HEK293 (cell line): ENCODE measurements at regions not wholly inside any gene's neighbourhood (a gene's known extent, or its start where the extent isn't known, plus 50 kb on each side); places are given as distances from the start of the nearest gene placed in this dataset.

ENCODE experiments used
- CTCF ChIA-PET: fragments of 350-600 bp; formaldehyde crosslinking; extraction: SDS; loops from one replicate; lab custom pipeline; 2021; ENCODE audit warnings: antibody characterized with exemption; lab: Yijun Ruan, JAX
- POLR2A ChIA-PET: fragments of 300-600 bp; formaldehyde crosslinking; extraction: SDS; loops from one replicate; lab custom pipeline; 2020; ENCODE audit warnings: antibody characterized with exemption, inconsistent platforms; lab: Yijun Ruan, JAX
- H3K27ac ChIP-seq: fragments of 200-500 bp; sonication (Bioruptor generic); 2 replicates; pipeline ENCODE4 v1.5.1; 2014; ENCODE audit warnings: low read depth, low read length, control low read depth, inconsistent platforms; ENCODE audit errors: extremely low read depth
- H3K36me3 ChIP-seq, 2 experiments: fragments of 200-500 bp in 1 of 2; sonication (Bioruptor generic) in 1 of 2; 1 replicate in 1 of 2; 2 replicates in 1 of 2; pipeline ENCODE4 v1.5.1; 2014 to 2017; ENCODE audit warnings: inconsistent platforms in 2 of 2, low read length in 2 of 2; ENCODE audit not compliant: control insufficient read depth in 2 of 2, insufficient read depth in 1 of 2
- H3K4me1 ChIP-seq: fragments of 200-500 bp; sonication (Bioruptor generic); 2 replicates; pipeline ENCODE4 v1.5.1; 2014; ENCODE audit warnings: mild to moderate bottlenecking, low read length, inconsistent platforms; ENCODE audit not compliant: control insufficient read depth, insufficient read depth
- H3K4me3 ChIP-seq: 2 replicates; pipeline ENCODE4 v1.5.1; 2011; ENCODE audit warnings: low read depth, mild to moderate bottlenecking, control low read depth, low read length, moderate library complexity
- H3K9me3 ChIP-seq: fragments of 200-500 bp; sonication (Bioruptor generic); 2 replicates; pipeline ENCODE4 v1.5.1; 2014; ENCODE audit warnings: low read depth, low read length, inconsistent platforms; ENCODE audit not compliant: control insufficient read depth, insufficient read depth
- EGR2 ChIP-seq: fragments of 450-650 bp; formaldehyde crosslinking; IDR thresholded peaks from 2 replicates; pipeline ENCODE4 v1.5.1; 2016; ENCODE audit warnings: low read depth, missing biosample characterization, missing genetic modification characterization
- PRDM2 ChIP-seq: fragments of 450-650 bp; formaldehyde crosslinking; IDR thresholded peaks from 2 replicates; pipeline ENCODE4 v1.5.1; 2016; ENCODE audit warnings: missing biosample characterization, missing genetic modification characterization, borderline replicate concordance
- SP7 ChIP-seq: fragments of 450-650 bp; formaldehyde crosslinking; IDR thresholded peaks from 2 replicates; pipeline ENCODE4 v1.5.1; 2016; ENCODE audit warnings: missing biosample characterization, missing genetic modification characterization
- YY1 ChIP-seq: fragments of 450-650 bp; formaldehyde crosslinking; IDR thresholded peaks from 2 replicates; pipeline ENCODE4 v1.5.1; 2018; ENCODE audit warnings: missing biosample characterization, missing genetic modification characterization
- ZNF155 ChIP-seq: fragments of 450-650 bp; formaldehyde crosslinking; IDR thresholded peaks from 2 replicates; pipeline ENCODE4 v1.5.1; 2016; ENCODE audit warnings: missing biosample characterization, missing genetic modification characterization
- ZNF302 ChIP-seq: fragments of 450-650 bp; formaldehyde crosslinking; IDR thresholded peaks from 2 replicates; pipeline ENCODE4 v1.5.1; 2016; ENCODE audit warnings: missing biosample characterization, missing genetic modification characterization, low read depth
- ZNF404 ChIP-seq: fragments of 450-650 bp; formaldehyde crosslinking; IDR thresholded peaks from 2 replicates; pipeline ENCODE4 v1.5.1; 2017; ENCODE audit warnings: missing biosample characterization, missing genetic modification characterization
- ZNF501 ChIP-seq: fragments of 450-650 bp; formaldehyde crosslinking; IDR thresholded peaks from 2 replicates; pipeline ENCODE4 v1.5.1; 2016; ENCODE audit warnings: missing biosample characterization, missing genetic modification characterization
- ZNF510 ChIP-seq: fragments of 450-650 bp; formaldehyde crosslinking; IDR thresholded peaks from 2 replicates; pipeline ENCODE4 v1.5.1; 2018; ENCODE audit warnings: mild to moderate bottlenecking, missing genetic modification characterization, missing biosample characterization; ENCODE audit not compliant: insufficient replicate concordance
- ZNF544 ChIP-seq: fragments of 450-650 bp; formaldehyde crosslinking; IDR thresholded peaks from 2 replicates; pipeline ENCODE4 v1.5.0; 2017; ENCODE audit warnings: missing biosample characterization, missing genetic modification characterization
- ZNF549 ChIP-seq: fragments of 450-650 bp; IDR thresholded peaks from 2 replicates; pipeline ENCODE4 v1.5.1; 2018; ENCODE audit warnings: missing biosample characterization, missing genetic modification characterization, mild to moderate bottlenecking, inconsistent platforms, moderate library complexity
- ZNF555 ChIP-seq: fragments of 450-650 bp; formaldehyde crosslinking; conservative IDR thresholded peaks from 2 replicates; pipeline ENCODE4 v1.5.1; 2017; ENCODE audit warnings: missing biosample characterization, mild to moderate bottlenecking, missing genetic modification characterization, inconsistent platforms
- ZNF610 ChIP-seq: fragments of 450-650 bp; formaldehyde crosslinking; IDR thresholded peaks from 2 replicates; pipeline ENCODE4 v1.5.1; 2016; ENCODE audit warnings: missing biosample characterization, missing genetic modification characterization, borderline replicate concordance
- ZNF785 ChIP-seq: fragments of 450-650 bp; formaldehyde crosslinking; IDR thresholded peaks from 2 replicates; pipeline ENCODE4 v1.5.1; 2016; ENCODE audit warnings: missing biosample characterization, missing genetic modification characterization
- ZSCAN16 ChIP-seq: fragments of 450-650 bp; formaldehyde crosslinking; IDR thresholded peaks from 2 replicates; pipeline ENCODE4 v1.5.1; 2016; ENCODE audit warnings: missing biosample characterization, missing genetic modification characterization
- ZXDB ChIP-seq: fragments of 450-650 bp; formaldehyde crosslinking; IDR thresholded peaks from 2 replicates; pipeline ENCODE4 v1.5.1; 2016; ENCODE audit warnings: missing biosample characterization, missing genetic modification characterization
- TF ChIP-seq, protein P1 (sequence below): fragments of 450-650 bp; formaldehyde crosslinking; IDR thresholded peaks from 2 replicates; pipeline ENCODE4 v1.5.1; 2016; ENCODE audit warnings: missing biosample characterization, missing genetic modification characterization
- TF ChIP-seq, protein P2 (sequence below): fragments of 450-650 bp; formaldehyde crosslinking; IDR thresholded peaks from 2 replicates; pipeline ENCODE4 v1.5.1; 2016; ENCODE audit warnings: missing biosample characterization, missing genetic modification characterization
- TF ChIP-seq, protein P3 (sequence below): fragments of 450-650 bp; formaldehyde crosslinking; IDR thresholded peaks from 2 replicates; pipeline ENCODE4 v1.5.1; 2016; ENCODE audit warnings: missing biosample characterization, missing genetic modification characterization
- TF ChIP-seq, protein P4 (sequence below): fragments of 450-650 bp; formaldehyde crosslinking; IDR thresholded peaks from 2 replicates; pipeline ENCODE4 v1.5.1; 2016; ENCODE audit warnings: missing biosample characterization, missing genetic modification characterization, borderline replicate concordance

GRCh38 chr4:27289704-27290103 is 429.1 kb downstream of the STIM2 start (continued):
- TF ChIP-seq YY1: no peak
- TF ChIP-seq ZNF610 (tag by site-specific recombination): no peak
- no peak for TF ChIP-seq ZSCAN16
- TF ChIP-seq ZNF404 (tag by site-specific recombination): no peak
- no peak for TF ChIP-seq ZXDB (tag by site-specific recombination)
- TF ChIP-seq, protein P1, sequence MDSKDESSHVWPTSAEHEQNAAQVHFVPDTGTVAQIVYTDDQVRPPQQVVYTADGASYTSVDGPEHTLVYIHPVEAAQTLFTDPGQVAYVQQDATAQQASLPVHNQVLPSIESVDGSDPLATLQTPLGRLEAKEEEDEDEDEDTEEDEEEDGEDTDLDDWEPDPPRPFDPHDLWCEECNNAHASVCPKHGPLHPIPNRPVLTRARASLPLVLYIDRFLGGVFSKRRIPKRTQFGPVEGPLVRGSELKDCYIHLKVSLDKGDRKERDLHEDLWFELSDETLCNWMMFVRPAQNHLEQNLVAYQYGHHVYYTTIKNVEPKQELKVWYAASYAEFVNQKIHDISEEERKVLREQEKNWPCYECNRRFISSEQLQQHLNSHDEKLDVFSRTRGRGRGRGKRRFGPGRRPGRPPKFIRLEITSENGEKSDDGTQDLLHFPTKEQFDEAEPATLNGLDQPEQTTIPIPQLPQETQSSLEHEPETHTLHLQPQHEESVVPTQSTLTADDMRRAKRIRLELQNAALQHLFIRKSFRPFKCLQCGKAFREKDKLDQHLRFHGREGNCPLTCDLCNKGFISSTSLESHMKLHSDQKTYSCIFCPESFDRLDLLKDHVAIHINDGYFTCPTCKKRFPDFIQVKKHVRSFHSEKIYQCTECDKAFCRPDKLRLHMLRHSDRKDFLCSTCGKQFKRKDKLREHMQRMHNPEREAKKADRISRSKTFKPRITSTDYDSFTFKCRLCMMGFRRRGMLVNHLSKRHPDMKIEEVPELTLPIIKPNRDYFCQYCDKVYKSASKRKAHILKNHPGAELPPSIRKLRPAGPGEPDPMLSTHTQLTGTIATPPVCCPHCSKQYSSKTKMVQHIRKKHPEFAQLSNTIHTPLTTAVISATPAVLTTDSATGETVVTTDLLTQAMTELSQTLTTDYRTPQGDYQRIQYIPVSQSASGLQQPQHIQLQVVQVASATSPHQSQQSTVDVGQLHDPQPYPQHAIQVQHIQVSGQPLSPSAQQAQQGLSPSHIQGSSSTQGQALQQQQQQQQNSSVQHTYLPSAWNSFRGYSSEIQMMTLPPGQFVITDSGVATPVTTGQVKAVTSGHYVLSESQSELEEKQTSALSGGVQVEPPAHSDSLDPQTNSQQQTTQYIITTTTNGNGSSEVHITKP (tag by site-specific recombination): no peak

GRCh38 chr4:27293831-27294230 is 433.2 kb downstream of the STIM2 start:
- Histone ChIP-seq H3K4me1 (no peaks in the 10 kb centered on the region), H3K36me3 (no peaks in the 10 kb centered on the region), H3K27ac (no peak overlapping the region), H3K4me3 (no peak overlapping the region), H3K9me3 (no peaks in the 10 kb centered on the region)
- CTCF ChIA-PET: no interaction called here
- TF ChIP-seq ZNF610 (tag by site-specific recombination) (no peak), SP7 (tag by site-specific recombination) (no peak), ZNF555 (tag by site-specific recombination) (no peak), ZNF155 (tag by site-specific recombination) (no peak), ZNF302 (no peak), PRDM2 (no peak), ZNF549 (tag by site-specific recombination) (no peak), ZNF544 (no peak), ZNF785 (no peak), ZNF510 (no peak), EGR2 (tag by site-specific recombination) (no peak), ZNF501 (tag by site-specific recombination) (no peak)
- TF ChIP-seq, protein P2, sequence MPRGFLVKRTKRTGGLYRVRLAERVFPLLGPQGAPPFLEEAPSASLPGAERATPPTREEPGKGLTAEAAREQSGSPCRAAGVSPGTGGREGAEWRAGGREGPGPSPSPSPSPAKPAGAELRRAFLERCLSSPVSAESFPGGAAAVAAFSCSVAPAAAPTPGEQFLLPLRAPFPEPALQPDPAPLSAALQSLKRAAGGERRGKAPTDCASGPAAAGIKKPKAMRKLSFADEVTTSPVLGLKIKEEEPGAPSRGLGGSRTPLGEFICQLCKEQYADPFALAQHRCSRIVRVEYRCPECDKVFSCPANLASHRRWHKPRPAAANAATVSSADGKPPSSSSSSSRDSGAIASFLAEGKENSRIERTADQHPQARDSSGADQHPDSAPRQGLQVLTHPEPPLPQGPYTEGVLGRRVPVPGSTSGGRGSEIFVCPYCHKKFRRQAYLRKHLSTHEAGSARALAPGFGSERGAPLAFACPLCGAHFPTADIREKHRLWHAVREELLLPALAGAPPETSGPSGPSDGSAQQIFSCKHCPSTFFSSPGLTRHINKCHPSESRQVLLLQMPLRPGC (tag by site-specific recombination): no peak
- TF ChIP-seq, protein P3, sequence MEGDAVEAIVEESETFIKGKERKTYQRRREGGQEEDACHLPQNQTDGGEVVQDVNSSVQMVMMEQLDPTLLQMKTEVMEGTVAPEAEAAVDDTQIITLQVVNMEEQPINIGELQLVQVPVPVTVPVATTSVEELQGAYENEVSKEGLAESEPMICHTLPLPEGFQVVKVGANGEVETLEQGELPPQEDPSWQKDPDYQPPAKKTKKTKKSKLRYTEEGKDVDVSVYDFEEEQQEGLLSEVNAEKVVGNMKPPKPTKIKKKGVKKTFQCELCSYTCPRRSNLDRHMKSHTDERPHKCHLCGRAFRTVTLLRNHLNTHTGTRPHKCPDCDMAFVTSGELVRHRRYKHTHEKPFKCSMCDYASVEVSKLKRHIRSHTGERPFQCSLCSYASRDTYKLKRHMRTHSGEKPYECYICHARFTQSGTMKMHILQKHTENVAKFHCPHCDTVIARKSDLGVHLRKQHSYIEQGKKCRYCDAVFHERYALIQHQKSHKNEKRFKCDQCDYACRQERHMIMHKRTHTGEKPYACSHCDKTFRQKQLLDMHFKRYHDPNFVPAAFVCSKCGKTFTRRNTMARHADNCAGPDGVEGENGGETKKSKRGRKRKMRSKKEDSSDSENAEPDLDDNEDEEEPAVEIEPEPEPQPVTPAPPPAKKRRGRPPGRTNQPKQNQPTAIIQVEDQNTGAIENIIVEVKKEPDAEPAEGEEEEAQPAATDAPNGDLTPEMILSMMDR (tag by site-specific recombination): no peak
- TF ChIP-seq, protein P4, sequence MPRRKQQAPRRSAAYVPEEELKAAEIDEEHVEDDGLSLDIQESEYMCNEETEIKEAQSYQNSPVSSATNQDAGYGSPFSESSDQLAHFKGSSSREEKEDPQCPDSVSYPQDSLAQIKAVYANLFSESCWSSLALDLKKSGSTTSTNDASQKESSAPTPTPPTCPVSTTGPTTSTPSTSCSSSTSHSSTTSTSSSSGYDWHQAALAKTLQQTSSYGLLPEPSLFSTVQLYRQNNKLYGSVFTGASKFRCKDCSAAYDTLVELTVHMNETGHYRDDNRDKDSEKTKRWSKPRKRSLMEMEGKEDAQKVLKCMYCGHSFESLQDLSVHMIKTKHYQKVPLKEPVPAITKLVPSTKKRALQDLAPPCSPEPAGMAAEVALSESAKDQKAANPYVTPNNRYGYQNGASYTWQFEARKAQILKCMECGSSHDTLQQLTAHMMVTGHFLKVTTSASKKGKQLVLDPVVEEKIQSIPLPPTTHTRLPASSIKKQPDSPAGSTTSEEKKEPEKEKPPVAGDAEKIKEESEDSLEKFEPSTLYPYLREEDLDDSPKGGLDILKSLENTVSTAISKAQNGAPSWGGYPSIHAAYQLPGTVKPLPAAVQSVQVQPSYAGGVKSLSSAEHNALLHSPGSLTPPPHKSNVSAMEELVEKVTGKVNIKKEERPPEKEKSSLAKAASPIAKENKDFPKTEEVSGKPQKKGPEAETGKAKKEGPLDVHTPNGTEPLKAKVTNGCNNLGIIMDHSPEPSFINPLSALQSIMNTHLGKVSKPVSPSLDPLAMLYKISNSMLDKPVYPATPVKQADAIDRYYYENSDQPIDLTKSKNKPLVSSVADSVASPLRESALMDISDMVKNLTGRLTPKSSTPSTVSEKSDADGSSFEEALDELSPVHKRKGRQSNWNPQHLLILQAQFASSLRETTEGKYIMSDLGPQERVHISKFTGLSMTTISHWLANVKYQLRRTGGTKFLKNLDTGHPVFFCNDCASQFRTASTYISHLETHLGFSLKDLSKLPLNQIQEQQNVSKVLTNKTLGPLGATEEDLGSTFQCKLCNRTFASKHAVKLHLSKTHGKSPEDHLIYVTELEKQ: no peak
- POLR2A ChIA-PET: no interaction called here
